HG03135 (cell line): ENCODE measurements at regions not wholly inside any gene's neighbourhood (a gene's known extent, or its start where the extent isn't known, plus 50 kb on each side); places are given as distances from the start of the nearest gene placed in this dataset.

Source experiments
- ATAC-seq: cut with Tn5 transposase; IDR thresholded peaks from one replicate; pipeline ENCODE4 v1.9.1; 2021; ENCODE audit warnings: mild to moderate bottlenecking, moderate library complexity; ENCODE audit not compliant: unreplicated experiment

GRCh38 chr3:6799264-6799915 is 61.5 kb upstream of the GRM7 start:
- ATAC-seq: peak; percentile 87

DNA sequence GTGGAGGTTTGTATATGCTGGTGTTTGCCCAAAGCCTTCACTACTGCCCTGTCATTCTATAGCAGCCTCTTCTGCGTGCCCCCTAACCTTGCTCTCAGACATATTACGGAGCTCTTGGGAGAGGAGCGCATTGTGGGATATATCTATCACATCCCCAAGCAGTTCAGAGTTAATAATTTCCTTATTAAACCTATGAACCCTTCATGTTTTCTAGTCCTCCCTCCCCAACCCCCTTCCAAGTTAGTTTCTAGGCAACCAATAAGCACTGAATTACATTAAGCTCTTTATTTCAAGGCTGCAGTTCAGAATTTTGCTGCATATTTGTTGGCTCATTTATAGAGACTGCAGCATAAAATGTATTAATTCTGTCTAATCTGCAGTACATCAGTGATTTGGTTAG is 57.3 kb upstream of the GRM7 start:
- no peak for ATAC-seq

DNA sequence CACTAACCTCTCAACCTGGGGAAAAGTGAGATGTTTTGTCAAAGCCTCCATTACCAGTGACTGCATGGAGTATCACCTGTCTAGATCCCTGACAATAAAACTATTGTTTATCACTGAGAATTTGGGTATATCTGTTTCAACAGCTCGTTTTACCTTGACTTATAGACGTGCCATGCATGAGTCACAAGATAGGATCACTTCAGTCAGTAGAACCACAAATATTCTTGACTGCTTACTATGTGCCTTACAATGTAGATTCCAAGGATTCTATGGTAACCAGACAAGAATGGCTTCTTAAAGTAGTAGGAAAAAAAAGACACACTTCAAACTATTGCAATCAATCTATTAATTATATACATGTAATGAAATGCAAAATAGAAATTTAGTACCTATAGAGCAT is 55.7 kb upstream of the GRM7 start:
- ATAC-seq: no peak

- no peak for ATAC-seq
These were observed 53.9 kb upstream of the GRM7 start for GRCh38 chr3:6806991-6807390.

DNA sequence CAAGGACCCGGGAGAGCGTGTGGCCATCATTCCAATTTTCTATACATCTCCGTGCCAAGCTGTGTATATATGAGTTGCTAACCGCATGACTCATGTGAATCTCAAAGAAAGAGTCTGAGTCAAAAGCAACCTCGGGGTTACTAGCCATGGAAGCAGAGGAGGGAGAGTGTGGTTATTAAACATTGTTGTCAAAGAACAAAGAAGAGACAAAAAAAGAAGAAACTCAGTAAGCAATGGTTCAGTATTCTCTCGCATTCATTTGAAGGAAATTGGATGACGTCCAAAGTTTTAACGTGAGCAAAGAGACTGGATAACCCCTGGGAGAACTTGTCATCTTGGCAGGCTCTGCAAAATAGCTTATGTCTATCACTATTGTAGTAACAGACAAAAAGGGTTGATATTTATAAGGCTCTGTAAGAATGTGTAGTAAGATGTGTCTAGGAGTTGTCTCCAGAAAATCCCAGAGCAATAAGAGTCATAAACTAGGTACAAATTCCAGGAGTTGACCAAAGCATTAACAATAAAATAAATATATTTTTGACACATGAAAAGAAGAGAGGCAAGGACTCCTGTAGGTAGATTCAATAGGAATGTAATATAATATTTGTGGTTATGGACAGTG is 52.8 kb upstream of the GRM7 start:
- ATAC-seq: no peak

DNA sequence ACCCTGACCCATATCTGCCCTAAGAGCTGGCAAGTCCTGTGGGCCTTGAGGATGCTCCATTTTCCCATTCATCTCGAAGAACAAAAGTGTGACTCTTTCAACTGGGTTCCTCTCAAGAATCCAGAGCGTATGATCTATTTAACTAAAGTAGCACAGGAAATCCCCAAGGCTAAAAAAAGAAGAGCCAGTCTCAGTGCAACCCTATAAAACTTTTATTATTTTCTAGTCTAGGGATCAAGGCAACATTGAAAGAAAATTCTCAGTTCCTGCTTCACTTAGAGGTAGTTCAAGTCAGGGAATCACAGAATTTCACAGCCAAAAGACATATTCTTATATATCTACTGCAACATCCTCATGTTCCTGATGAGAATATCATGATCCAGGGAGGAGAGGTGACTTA is 51.6 kb upstream of the GRM7 start:
- no peak for ATAC-seq
